ENCODE measurements at regions not wholly inside any gene's neighbourhood (a gene's known extent, or its start where the extent isn't known, plus 50 kb on each side); places are given as distances from the start of the nearest gene placed in this dataset.
"Not testable (repeated sequence)": the region's sequence is repeated elsewhere in the genome, so short reads cannot be mapped to it uniquely, and the experiment has no call there.

DNA sequence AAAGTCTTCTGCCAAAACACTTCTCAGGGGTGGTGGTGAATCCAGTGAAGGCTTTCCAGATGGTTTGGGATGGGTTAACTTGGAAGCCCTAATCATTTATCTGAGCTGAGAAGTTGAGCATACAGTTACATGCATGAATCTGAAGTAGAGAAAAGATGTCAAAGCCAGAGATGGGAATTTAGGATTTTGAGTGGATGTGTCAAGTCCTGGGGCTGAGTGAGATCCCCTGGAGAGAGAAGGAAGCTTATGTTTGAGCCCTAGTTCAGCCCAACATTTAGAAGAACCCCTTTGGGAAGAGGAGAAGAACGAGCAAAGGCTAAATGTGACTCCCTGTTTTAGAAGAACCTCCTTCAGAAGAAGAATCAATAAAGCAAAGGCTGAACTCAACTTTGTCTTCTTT lies 129.1 kb upstream of the TPTE start:
- H4K20me1 ChIP-seq (ENCODE audit: insufficient read depth, low read length); H2AK9ac ChIP-seq (replicated peaks; ENCODE audit: low read depth, low read length, poor library complexity); H3K4me1 ChIP-seq (ENCODE audit: control insufficient read depth, insufficient read depth, low read length); BruUV-seq (replicated peaks); H3K4ac ChIP-seq (ENCODE audit: low read depth, low read length); H3K27ac ChIP-seq (ENCODE audit: insufficient read depth, low read length); in situ Hi-C loops (cut with MboI; ENCODE audit: low sequenced_read_pairs); H3K18ac ChIP-seq (ENCODE audit: low read depth, low read length); H3K79me1 ChIP-seq (ENCODE audit: low read depth in 1 of 2, low read length in 2 of 2); H2BK120ac ChIP-seq (ENCODE audit: low read depth, low read length); H3K4me2 ChIP-seq (ENCODE audit: low read depth, low read length); H2AK5ac ChIP-seq (ENCODE audit: low read depth, low read length); dilution Hi-C loops (cut with HindIII; ENCODE audit: low sequenced_read_pairs, unreplicated experiment); H3K9ac ChIP-seq (ENCODE audit: low read depth, low read length); H3K14ac ChIP-seq (replicated peaks; ENCODE audit: low read depth, low read length); H2AFZ ChIP-seq (replicated peaks; ENCODE audit: low read length, poor library complexity); H2BK5ac ChIP-seq (ENCODE audit: low read depth, low read length, poor library complexity, severe bottlenecking); H3K9me3 ChIP-seq (ENCODE audit: control insufficient read depth, insufficient read depth, low read length); H4K8ac ChIP-seq (ENCODE audit: low read depth in 2 of 2, low read length in 2 of 2); H4K91ac ChIP-seq (ENCODE audit: insufficient read depth, low read depth, low read length); intact Hi-C loops (cut with micrococcal nuclease); H3K27me3 ChIP-seq (ENCODE audit: control insufficient read depth, insufficient read depth, low read length); H3K36me3 ChIP-seq (ENCODE audit: control insufficient read depth, insufficient read depth, low read length); H3K9me1 ChIP-seq (ENCODE audit: insufficient read depth, low read length); H2BK20ac ChIP-seq (ENCODE audit: low read depth, low read length); H4K5ac ChIP-seq (ENCODE audit: low read depth, low read length); H3K4me3 ChIP-seq (ENCODE audit: insufficient read depth, low read depth, low read length); H2BK15ac ChIP-seq (ENCODE audit: low read depth, low read length); CTCF ChIA-PET; H3K23ac ChIP-seq (ENCODE audit: low read depth, low read length); POLR2A ChIA-PET (ENCODE audit: unreplicated experiment); H3K56ac ChIP-seq (ENCODE audit: extremely low read depth, insufficient read depth, low read length); ATAC-seq (ENCODE audit: low read depth); DNase-seq: not testable (repeated sequence)
- WGBS, 2 experiments (ENCODE audit: extremely low coverage in 2 of 2, insufficient read length in 1 of 2) = no CpG with 5 or more reads among the region's 1 CpG

GRCh38 chr21:10395963-10396362 lies 125.4 kb upstream of the TPTE start:
- H2BK120ac ChIP-seq (ENCODE audit: low read depth, low read length); H2AK9ac ChIP-seq (replicated peaks; ENCODE audit: low read depth, low read length, poor library complexity); H3K4me1 ChIP-seq (ENCODE audit: control insufficient read depth, insufficient read depth, low read length); H3K4me2 ChIP-seq (ENCODE audit: low read depth, low read length); H2BK5ac ChIP-seq (ENCODE audit: low read depth, low read length, poor library complexity, severe bottlenecking); H2BK20ac ChIP-seq (ENCODE audit: low read depth, low read length); H2BK15ac ChIP-seq (ENCODE audit: low read depth, low read length); POLR2A ChIA-PET (ENCODE audit: unreplicated experiment); H3K14ac ChIP-seq (replicated peaks; ENCODE audit: low read depth, low read length); H3K79me1 ChIP-seq (ENCODE audit: low read depth in 1 of 2, low read length in 2 of 2); in situ Hi-C loops (cut with MboI; ENCODE audit: low sequenced_read_pairs); BruUV-seq (replicated peaks); H3K18ac ChIP-seq (ENCODE audit: low read depth, low read length); H3K9ac ChIP-seq (ENCODE audit: low read depth, low read length); H2AK5ac ChIP-seq (ENCODE audit: low read depth, low read length); H4K5ac ChIP-seq (ENCODE audit: low read depth, low read length); H2AFZ ChIP-seq (replicated peaks; ENCODE audit: low read length, poor library complexity); CTCF ChIA-PET; DNase-seq; H4K20me1 ChIP-seq (ENCODE audit: insufficient read depth, low read length); H3K9me3 ChIP-seq (ENCODE audit: control insufficient read depth, insufficient read depth, low read length); H3K36me3 ChIP-seq (ENCODE audit: control insufficient read depth, insufficient read depth, low read length); H3K4me3 ChIP-seq (ENCODE audit: insufficient read depth, low read depth, low read length); H3K9me1 ChIP-seq (ENCODE audit: insufficient read depth, low read length); H3K56ac ChIP-seq (ENCODE audit: extremely low read depth, insufficient read depth, low read length); H4K91ac ChIP-seq (ENCODE audit: insufficient read depth, low read depth, low read length); dilution Hi-C loops (cut with HindIII; ENCODE audit: low sequenced_read_pairs, unreplicated experiment); H3K27me3 ChIP-seq (ENCODE audit: control insufficient read depth, insufficient read depth, low read length); intact Hi-C loops (cut with micrococcal nuclease); H3K23ac ChIP-seq (ENCODE audit: low read depth, low read length); ATAC-seq (ENCODE audit: low read depth); H4K8ac ChIP-seq (ENCODE audit: low read depth in 2 of 2, low read length in 2 of 2); H3K27ac ChIP-seq (ENCODE audit: insufficient read depth, low read length); H3K4ac ChIP-seq (ENCODE audit: low read depth, low read length): not testable (repeated sequence)
- WGBS, 2 experiments (ENCODE audit: extremely low coverage in 2 of 2, insufficient read length in 1 of 2) = 33% methylated on average over 1 of the region's 1 CpG; no CpG with 5 or more reads in 1 of the 2 experiments

Data from IMR-90 (cell line).